Caco-2 (cell line): ENCODE measurements at regions not wholly inside any gene's neighbourhood (a gene's known extent, or its start where the extent isn't known, plus 50 kb on each side); places are given as distances from the start of the nearest gene placed in this dataset.

Source experiments
- BruUV-seq: library from RNA; stranded (reverse); fragments of 400-500 nt; replicated peaks from 2 replicates; lab custom pipeline; 2021; lab: Mats Ljungman, UMichigan
- CTCF ChIA-PET: fragments of 300-600 bp; sonication (Branson Sonifier 250); formaldehyde crosslinking; loops from one replicate; lab custom pipeline; 2022; ENCODE audit warnings: antibody characterized with exemption; lab: Charles Lee
- POLR2A ChIA-PET: fragments of 300-600 bp; sonication (Branson Sonifier 250); formaldehyde crosslinking; loops from one replicate; lab custom pipeline; 2022; ENCODE audit warnings: antibody characterized with exemption; lab: Charles Lee
- DNase-seq, 2 experiments: peaks; one replicate each; pipeline versions ENCODE4 v3.0.0 to v3.0.0-alpha.2; 2020 to 2022
- H3K27me3 ChIP-seq: replicated peaks from 2 replicates; pipeline ENCODE4 v1.6.0; 2011; ENCODE audit warnings: low read length; ENCODE audit not compliant: control insufficient read depth, insufficient read depth
- H3K36me3 ChIP-seq: 2 replicates; pipeline ENCODE4 v1.5.1; 2011; ENCODE audit warnings: low read length; ENCODE audit not compliant: control insufficient read depth, insufficient read depth
- H3K4me1 ChIP-seq: fragments of 250-450 bp; sonication (Bioruptor Pico); 2 replicates; pipeline ENCODE4 v1.5.1; 2020; ENCODE audit warnings: mild to moderate bottlenecking
- H3K4me3 ChIP-seq: 2 replicates; pipeline ENCODE4 v1.5.1; 2011; ENCODE audit warnings: low read depth, mild to moderate bottlenecking, control low read depth, low read length
- H3K9me3 ChIP-seq: fragments of 250-450 bp; sonication (Bioruptor Pico); 2 replicates; pipeline ENCODE4 v1.5.1; 2020; ENCODE audit warnings: mild to moderate bottlenecking, moderate library complexity
- H3K27ac Mint-ChIP-seq: one replicate; pipeline ENCODE4 v1.8.0; 2022; ENCODE audit warnings: mixed read lengths; ENCODE audit not compliant: unreplicated experiment
- H3K27me3 Mint-ChIP-seq: one replicate; pipeline ENCODE4 v1.8.0; 2022; ENCODE audit warnings: mixed read lengths; ENCODE audit not compliant: insufficient read depth, unreplicated experiment
- H3K36me3 Mint-ChIP-seq: one replicate; pipeline ENCODE4 v1.8.0; 2022; ENCODE audit warnings: mild to moderate bottlenecking, mixed read lengths; ENCODE audit not compliant: insufficient read depth, unreplicated experiment
- H3K4me1 Mint-ChIP-seq: one replicate; pipeline ENCODE4 v1.8.0; 2022; ENCODE audit warnings: low read depth, mixed read lengths; ENCODE audit not compliant: unreplicated experiment
- H3K4me3 Mint-ChIP-seq: one replicate; pipeline ENCODE4 v1.8.0; 2022; ENCODE audit warnings: mild to moderate bottlenecking, moderate library complexity, mixed read lengths; ENCODE audit not compliant: unreplicated experiment
- H3K9me3 Mint-ChIP-seq: one replicate; pipeline ENCODE4 v1.8.0; 2022; ENCODE audit warnings: mixed read lengths; ENCODE audit not compliant: unreplicated experiment
- CTCF ChIP-seq, 2 experiments: fragments of 200-600 bp in 1 of 2; IDR thresholded peaks; 1 replicate in 1 of 2; 2 replicates in 1 of 2; pipeline versions ENCODE4 v1.5.1 to v1.8.0; 2011 to 2022; ENCODE audit warnings: antibody characterized with exemption in 1 of 2, control low read depth in 1 of 2, inconsistent platforms in 1 of 2, low read depth in 1 of 2, low read length in 1 of 2, mild to moderate bottlenecking in 1 of 2, moderate library complexity in 1 of 2; ENCODE audit not compliant: insufficient read depth in 1 of 2, severe bottlenecking in 1 of 2, unreplicated experiment in 1 of 2
- intact Hi-C: fragments of 100-400 bp; cut with micrococcal nuclease; formaldehyde crosslinking; loops from one replicate; pipeline ENCODE4 v1.10.0; 2022; ENCODE audit not compliant: unreplicated experiment

- H3K36me3 Mint-ChIP-seq = no peaks in the 10 kb centered on the region
- H3K4me3 Mint-ChIP-seq = no peak overlapping the region
- Histone ChIP-seq H3K4me1 (no peaks in the 10 kb centered on the region), H3K9me3 (no peaks in the 10 kb centered on the region), H3K27me3 (no peaks in the 10 kb centered on the region), H3K4me3 (no peak overlapping the region), H3K36me3 (no peaks in the 10 kb centered on the region)
- no peak for DNase-seq
- BruUV-seq = no TSS peak
- H3K27me3 Mint-ChIP-seq = no peaks in the 10 kb centered on the region
- H3K4me1 Mint-ChIP-seq = no peaks in the 10 kb centered on the region
- ChIA-PET POLR2A (no interaction called here), CTCF (no interaction called here)
- no peak for TF ChIP-seq CTCF (IDR thresholded peaks at IDR 0.05; ENCODE audit: insufficient read depth in 1 of 2, low read depth in 1 of 2, low read length in 1 of 2, severe bottlenecking in 1 of 2, unreplicated experiment in 1 of 2)
- intact Hi-C loops = no loop called here
- H3K9me3 Mint-ChIP-seq = no peaks in the 10 kb centered on the region
- no peak overlapping the region for H3K27ac Mint-ChIP-seq
These were observed 123.7 kb upstream of the ZNF516 start for GRCh38 chr18:76618721-76619120.

- no TSS peak for BruUV-seq
- no peak overlapping the region for H3K4me3 Mint-ChIP-seq
- no peaks in the 10 kb centered on the region for H3K4me1 Mint-ChIP-seq
- no peaks in the 10 kb centered on the region for H3K36me3 Mint-ChIP-seq
- ChIA-PET CTCF (no interaction called here), POLR2A (no interaction called here)
- no peaks in the 10 kb centered on the region for H3K9me3 Mint-ChIP-seq
- H3K9me3 ChIP-seq = no peaks in the 10 kb centered on the region
- H3K36me3 ChIP-seq = no peaks in the 10 kb centered on the region
- intact Hi-C loops = no loop called here
- H3K27me3 ChIP-seq = no peaks in the 10 kb centered on the region
- no peak overlapping the region for H3K4me3 ChIP-seq
- no peak for DNase-seq
- no peak overlapping the region for H3K27ac Mint-ChIP-seq
- no peaks in the 10 kb centered on the region for H3K27me3 Mint-ChIP-seq
- H3K4me1 ChIP-seq = no peaks in the 10 kb centered on the region
- TF ChIP-seq CTCF (IDR thresholded peaks at IDR 0.05; ENCODE audit: insufficient read depth in 1 of 2, low read depth in 1 of 2, low read length in 1 of 2, severe bottlenecking in 1 of 2, unreplicated experiment in 1 of 2) = no peak
These were observed 121.3 kb upstream of the ZNF516 start for GRCh38 chr18:76616373-76616772.

- no peaks in the 10 kb centered on the region for H3K9me3 Mint-ChIP-seq
- no TSS peak for BruUV-seq
- ChIA-PET POLR2A (no interaction called here), CTCF (no interaction called here)
- TF ChIP-seq CTCF (IDR thresholded peaks at IDR 0.05; ENCODE audit: insufficient read depth in 1 of 2, low read depth in 1 of 2, low read length in 1 of 2, severe bottlenecking in 1 of 2, unreplicated experiment in 1 of 2) = no peak
- no peak overlapping the region for H3K27ac Mint-ChIP-seq
- Histone ChIP-seq H3K4me3 (no peak overlapping the region), H3K4me1 (no peaks in the 10 kb centered on the region), H3K27me3 (no peaks in the 10 kb centered on the region), H3K36me3 (no peaks in the 10 kb centered on the region), H3K9me3 (no peaks in the 10 kb centered on the region)
- H3K27me3 Mint-ChIP-seq = no peaks in the 10 kb centered on the region
- H3K4me3 Mint-ChIP-seq = no peak overlapping the region
- intact Hi-C loops = no loop called here
- no peaks in the 10 kb centered on the region for H3K4me1 Mint-ChIP-seq
- no peak for DNase-seq
- H3K36me3 Mint-ChIP-seq = no peaks in the 10 kb centered on the region
These were observed 120.2 kb upstream of the ZNF516 start for GRCh38 chr18:76615065-76615733.
